Natural killer cell treated with Interleukin-12 subunit alpha and Interleukin-12 subunit beta and Interleukin-15 and Interleukin-18, amount 100 ng/mL, for 72 hours (primary cell): ENCODE measurements at regions not wholly inside any gene's neighbourhood (a gene's known extent, or its start where the extent isn't known, plus 50 kb on each side); places are given as distances from the start of the nearest gene placed in this dataset.
"Not testable (repeated sequence)": the region's sequence is repeated elsewhere in the genome, so short reads cannot be mapped to it uniquely, and the experiment has no call there.

Experiments
- ATAC-seq, 2 donors: fragments of 150-1000 bp; cut with Tn5 transposase in 1 of 2; sonication (Bioruptor Pico), chemical (Tn5 transposase) in 1 of 2; 2 replicates each; pipeline ENCODE4 v1.10.0; 2021
- DNase-seq: peaks from one replicate; pipeline ENCODE4 v3.0.0; 2022; ENCODE audit warnings: low spot score
- H3K27ac Mint-ChIP-seq, 2 donors: 1 replicate in 1 of 2; 2 replicates in 1 of 2; pipeline ENCODE4 v1.8.0; 2022; ENCODE audit warnings: mixed read lengths in 2 of 2, mild to moderate bottlenecking in 1 of 2, moderate library complexity in 1 of 2
- H3K27me3 Mint-ChIP-seq, 2 donors: 1 replicate in 1 of 2; 2 replicates in 1 of 2; pipeline ENCODE4 v1.8.0; 2022; ENCODE audit warnings: mixed read lengths in 2 of 2
- H3K36me3 Mint-ChIP-seq: one replicate; pipeline ENCODE4 v1.8.0; 2022; ENCODE audit warnings: mixed read lengths
- H3K4me1 Mint-ChIP-seq, 2 donors: 1 replicate in 1 of 2; 2 replicates in 1 of 2; pipeline ENCODE4 v1.8.0; 2022; ENCODE audit warnings: low read depth in 2 of 2, mixed read lengths in 2 of 2, mild to moderate bottlenecking in 1 of 2
- H3K4me3 Mint-ChIP-seq: one replicate; pipeline ENCODE4 v1.8.0; 2022; ENCODE audit warnings: mixed read lengths
- H3K9me3 Mint-ChIP-seq: 2 replicates; pipeline ENCODE4 v1.8.0; 2022; ENCODE audit warnings: mixed read lengths

DNA sequence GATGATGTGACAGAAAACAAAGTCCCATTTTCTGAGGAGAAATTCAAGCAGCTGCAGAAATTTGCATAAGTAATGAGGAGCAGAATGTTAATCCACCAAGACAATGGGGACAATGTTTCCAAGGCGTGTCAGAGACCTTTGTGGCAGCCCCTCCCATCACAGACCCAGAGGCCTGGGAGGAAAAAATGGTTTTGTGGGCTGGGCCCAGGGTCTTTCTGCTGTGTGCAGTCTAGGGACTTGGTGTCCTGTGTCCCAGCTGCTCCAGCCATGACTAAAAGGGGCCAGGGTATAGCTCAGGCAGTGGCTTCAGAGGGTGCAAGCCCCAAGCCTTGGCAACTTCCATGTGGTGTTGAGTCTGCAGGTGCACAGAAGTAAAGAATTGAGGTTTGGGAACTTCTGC lies 84.6 kb upstream of the THUMPD2 start:
- not testable (repeated sequence) for H3K4me1 Mint-ChIP-seq, H3K36me3 Mint-ChIP-seq, H3K27ac Mint-ChIP-seq, ATAC-seq, DNase-seq, H3K4me3 Mint-ChIP-seq, H3K9me3 Mint-ChIP-seq, H3K27me3 Mint-ChIP-seq

DNA sequence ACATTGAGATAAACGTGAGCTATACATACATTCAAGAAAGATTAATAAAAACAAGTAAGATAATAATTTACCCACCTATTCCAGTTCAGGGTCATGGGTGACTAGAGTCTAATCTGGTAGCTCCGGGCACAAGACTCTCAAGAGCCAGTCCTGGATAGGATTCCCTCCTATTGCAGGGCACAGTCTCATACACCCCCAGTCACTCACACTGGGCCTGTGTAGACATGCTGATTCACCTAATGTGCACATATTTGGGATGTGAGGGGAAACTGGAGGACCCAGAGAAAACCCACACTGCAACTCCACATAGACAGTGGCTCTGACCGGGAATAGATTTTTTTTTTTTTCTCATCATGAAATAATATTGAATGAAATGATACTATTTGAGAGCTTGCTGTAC lies 81.5 kb upstream of the THUMPD2 start:
- H3K36me3 Mint-ChIP-seq: no peaks in the 10 kb centered on the region
- DNase-seq (no peak), ATAC-seq (no peak)
- peaks cover 9 to 12% of the 10 kb centered on the region in 2 donors for H3K27me3 Mint-ChIP-seq
- no peak overlapping the region for H3K27ac Mint-ChIP-seq
- no peak overlapping the region for H3K4me3 Mint-ChIP-seq
- no peaks in the 10 kb centered on the region for H3K9me3 Mint-ChIP-seq
- no peaks in the 10 kb centered on the region for H3K4me1 Mint-ChIP-seq

DNA sequence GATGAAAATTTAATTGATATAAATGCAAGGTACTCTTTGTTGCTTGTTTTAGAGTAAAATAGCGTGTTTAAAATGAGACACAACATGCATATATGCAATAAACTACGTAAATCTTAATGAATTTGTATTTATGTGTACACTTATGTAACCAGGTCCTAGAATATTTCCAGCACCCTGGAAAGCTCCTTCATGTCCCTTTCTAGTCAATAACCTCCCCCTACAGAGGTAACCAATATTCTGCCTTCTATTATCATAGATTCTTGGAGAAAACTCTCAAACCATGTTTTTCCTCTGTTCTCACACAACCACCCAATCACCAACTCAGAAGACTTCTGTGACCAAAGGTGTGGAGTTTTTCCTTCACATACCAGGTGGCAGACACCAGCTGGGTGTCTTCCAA lies 79.6 kb upstream of the THUMPD2 start:
- no peaks in the 10 kb centered on the region for H3K9me3 Mint-ChIP-seq
- H3K36me3 Mint-ChIP-seq: no peaks in the 10 kb centered on the region

DNA sequence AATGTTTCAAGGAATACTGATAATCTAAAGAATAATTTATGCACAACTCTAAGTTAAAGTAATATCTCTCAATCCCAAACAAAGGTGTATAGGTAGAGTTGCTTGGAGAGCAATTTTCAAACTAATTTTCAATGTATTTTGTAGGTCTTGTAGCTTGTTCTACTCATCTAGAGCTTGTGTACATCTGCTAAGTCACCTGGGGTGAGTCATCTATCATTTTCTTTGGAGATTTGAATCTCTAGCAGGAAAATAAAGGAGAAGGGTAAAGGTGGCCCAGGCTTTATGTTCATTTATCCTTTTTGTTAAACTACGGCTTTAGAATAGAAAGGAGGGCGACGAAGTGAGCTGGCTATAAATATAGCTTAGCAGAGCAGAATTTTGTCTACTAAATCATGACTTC lies 76.8 kb upstream of the THUMPD2 start:
- H3K36me3 Mint-ChIP-seq: no peaks in the 10 kb centered on the region
- H3K4me1 Mint-ChIP-seq: peaks cover 6 to 9% of the 10 kb centered on the region in 2 donors
- ATAC-seq (no peak), DNase-seq (no peak)
- H3K9me3 Mint-ChIP-seq: no peaks in the 10 kb centered on the region
- H3K27me3 Mint-ChIP-seq: peaks cover 9 to 18% of the 10 kb centered on the region in 2 donors
- no peak overlapping the region for H3K27ac Mint-ChIP-seq
- H3K4me3 Mint-ChIP-seq: no peak overlapping the region

More for the DNA sequence above, 79.6 kb upstream of the THUMPD2 start:
- Mint-ChIP-seq H3K4me1 (no peaks in the 10 kb centered on the region), H3K27ac (no peak overlapping the region), H3K27me3 (peaks cover 9 to 18% of the 10 kb centered on the region in 2 donors), H3K4me3 (no peak overlapping the region)
- ATAC-seq: no peak
- DNase-seq: no peak

DNA sequence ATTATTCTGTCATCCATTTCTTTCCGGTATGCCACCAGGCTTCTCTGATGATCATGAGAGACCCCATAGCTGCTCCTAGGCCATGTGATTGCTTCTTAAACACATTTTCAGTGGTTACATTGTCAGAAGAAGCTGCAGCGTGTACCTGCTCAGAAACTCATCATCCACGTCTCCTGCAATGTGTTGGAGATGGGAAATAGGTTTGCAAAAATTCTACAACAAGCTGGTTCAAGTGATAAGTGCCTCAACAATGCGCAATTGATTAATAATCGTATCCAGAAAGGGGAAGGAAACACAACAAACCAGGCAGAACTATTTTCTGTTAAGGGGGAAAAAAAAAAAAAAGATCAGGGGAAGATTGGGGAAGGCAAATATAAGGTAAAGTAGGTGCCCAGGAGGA lies 75.7 kb upstream of the THUMPD2 start:
- no peak for ATAC-seq
- no peak overlapping the region for H3K4me3 Mint-ChIP-seq
- no peaks in the 10 kb centered on the region for H3K9me3 Mint-ChIP-seq
- no peak for DNase-seq
- peaks cover 9 to 18% of the 10 kb centered on the region in 2 donors for H3K27me3 Mint-ChIP-seq
- H3K27ac Mint-ChIP-seq: no peak overlapping the region
- H3K36me3 Mint-ChIP-seq: no peaks in the 10 kb centered on the region
- peaks cover 6 to 9% of the 10 kb centered on the region in 2 donors for H3K4me1 Mint-ChIP-seq

DNA sequence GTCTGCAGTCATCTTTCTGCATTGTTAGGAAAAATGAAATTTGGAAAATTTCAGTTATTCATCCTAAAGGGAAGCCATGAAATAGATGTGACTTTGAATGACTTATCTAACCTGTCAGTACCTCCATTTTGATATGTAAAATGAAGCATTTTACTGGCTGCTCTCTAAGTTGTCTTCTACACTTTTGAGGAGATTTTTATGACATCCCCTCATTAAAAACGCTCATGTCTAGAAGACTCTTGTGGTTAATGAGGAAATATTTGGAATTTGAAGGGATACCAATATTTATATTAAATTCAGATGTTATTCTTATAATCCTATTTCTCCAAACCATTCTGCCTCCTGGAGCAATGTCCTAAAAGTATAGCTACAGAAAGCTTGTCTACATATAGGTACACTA lies 73.8 kb upstream of the THUMPD2 start:
- ATAC-seq (no peak), DNase-seq (no peak)
- H3K4me1 Mint-ChIP-seq: peaks cover 6 to 9% of the 10 kb centered on the region in 2 donors
- no peaks in the 10 kb centered on the region for H3K9me3 Mint-ChIP-seq
- H3K4me3 Mint-ChIP-seq: no peak overlapping the region
- no peaks in the 10 kb centered on the region for H3K36me3 Mint-ChIP-seq
- peaks cover 5 to 18% of the 10 kb centered on the region in 2 donors for H3K27me3 Mint-ChIP-seq
- no peak overlapping the region for H3K27ac Mint-ChIP-seq

DNA sequence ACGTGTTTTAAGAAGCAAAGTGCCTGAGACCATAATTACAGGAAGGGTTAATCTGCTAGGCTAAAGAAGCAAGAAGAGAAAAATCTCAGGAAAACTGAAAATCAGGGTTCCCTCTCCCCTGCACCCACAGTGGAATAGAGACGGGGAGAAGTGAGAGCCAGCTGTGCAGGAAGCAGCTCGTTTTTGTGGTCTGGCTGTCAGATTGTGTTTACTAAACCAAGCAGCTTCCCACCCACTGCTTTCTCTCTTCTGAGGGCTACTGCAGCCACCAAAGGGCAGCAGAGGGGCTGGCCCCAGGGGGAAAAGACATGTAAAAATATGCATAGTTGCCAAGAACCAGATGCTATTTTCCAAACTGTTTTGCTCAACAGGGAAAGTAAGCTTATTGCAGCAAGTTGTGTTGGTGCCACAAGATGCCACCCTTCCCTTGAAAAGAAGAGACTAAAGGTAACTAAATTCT lies 72.6 kb upstream of the THUMPD2 start:
- Mint-ChIP-seq H3K27me3 (peaks cover 5 to 15% of the 10 kb centered on the region in 2 donors), H3K4me3 (no peak overlapping the region), H3K27ac (no peak overlapping the region), H3K36me3 (no peaks in the 10 kb centered on the region), H3K9me3 (no peaks in the 10 kb centered on the region), H3K4me1 (peaks cover 6 to 9% of the 10 kb centered on the region in 2 donors)
- no peak for ATAC-seq
- no peak for DNase-seq

DNA sequence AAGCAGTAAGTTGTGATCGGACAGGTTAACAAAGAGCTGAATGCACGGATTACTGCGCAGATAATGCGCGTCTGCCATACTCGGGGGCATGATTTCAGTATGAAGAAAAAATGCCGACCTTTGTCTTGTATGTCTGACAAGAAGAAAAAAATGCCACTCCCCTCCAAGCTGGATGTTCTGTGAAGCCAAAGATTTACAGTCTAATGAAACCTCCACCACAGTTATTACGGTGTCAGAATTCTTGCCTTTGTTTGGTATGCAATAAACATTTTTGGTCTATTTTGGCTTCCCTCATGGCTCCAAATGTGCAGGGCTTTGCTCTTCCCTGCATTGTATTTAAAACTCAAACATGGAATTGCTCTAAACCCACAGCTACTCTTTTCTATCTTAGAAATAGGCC lies 72.2 kb upstream of the THUMPD2 start:
- H3K9me3 Mint-ChIP-seq: no peaks in the 10 kb centered on the region
- H3K4me1 Mint-ChIP-seq: peaks cover 6 to 9% of the 10 kb centered on the region in 2 donors
- no peak overlapping the region for H3K4me3 Mint-ChIP-seq
- H3K27ac Mint-ChIP-seq: no peak overlapping the region
- DNase-seq (no peak), ATAC-seq (no peak)
- peaks cover 5 to 11% of the 10 kb centered on the region in 2 donors for H3K27me3 Mint-ChIP-seq
- H3K36me3 Mint-ChIP-seq: no peaks in the 10 kb centered on the region

DNA sequence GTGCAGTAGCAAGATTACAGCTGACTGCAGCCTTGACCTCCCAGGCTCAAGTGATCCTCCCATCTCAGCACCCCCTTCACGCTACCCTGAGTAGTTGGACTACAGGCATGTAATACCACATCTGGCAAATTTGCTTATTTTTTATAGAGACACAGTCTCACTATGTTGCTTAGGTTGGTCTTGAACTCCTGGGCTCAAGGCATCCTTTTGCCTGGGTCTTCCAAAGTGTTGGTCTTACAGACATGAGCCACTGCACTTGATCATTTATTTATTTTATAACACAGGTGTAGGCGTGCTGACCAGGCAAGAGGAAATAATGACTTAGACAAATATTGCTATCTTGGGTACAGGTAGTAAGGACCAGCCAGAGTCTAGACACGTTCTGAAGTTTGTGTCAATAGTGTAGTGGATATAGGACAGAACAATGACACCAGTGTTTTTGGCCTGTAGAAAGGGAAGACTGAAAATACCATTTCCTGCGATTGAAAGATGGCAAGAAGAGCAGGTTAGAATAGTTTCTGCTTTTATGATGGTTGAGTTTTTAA lies 71.0 kb upstream of the THUMPD2 start:
- H3K27ac Mint-ChIP-seq: no peak overlapping the region
- no peaks in the 10 kb centered on the region for H3K36me3 Mint-ChIP-seq
- peaks cover 0 to 6% of the 10 kb centered on the region in 2 donors for H3K27me3 Mint-ChIP-seq
- DNase-seq (no peak), ATAC-seq (no peak)
- no peaks in the 10 kb centered on the region for H3K9me3 Mint-ChIP-seq
- H3K4me1 Mint-ChIP-seq: peaks cover 6 to 9% of the 10 kb centered on the region in 2 donors
- no peak overlapping the region for H3K4me3 Mint-ChIP-seq

DNA sequence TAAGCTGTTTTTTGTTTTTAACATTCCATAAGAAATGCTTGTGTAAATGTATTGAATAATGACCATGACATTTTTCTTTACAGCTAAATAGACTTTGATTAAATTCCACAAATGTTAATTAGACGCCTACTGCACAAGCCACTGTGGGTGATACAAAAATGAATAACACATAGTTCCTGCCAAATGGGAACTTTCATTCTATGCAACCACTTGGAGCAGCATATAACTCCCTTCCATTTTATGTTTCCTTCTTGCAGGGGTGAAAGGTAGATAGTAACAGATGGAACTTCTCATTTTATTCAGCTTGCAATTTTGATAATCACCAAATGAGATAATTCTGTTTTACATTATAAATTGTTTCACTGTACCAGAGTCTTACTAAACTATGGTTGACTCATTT lies 70.0 kb upstream of the THUMPD2 start:
- no peak overlapping the region for H3K27ac Mint-ChIP-seq
- H3K27me3 Mint-ChIP-seq: no peaks in the 10 kb centered on the region
- DNase-seq (no peak), ATAC-seq (no peak)
- H3K36me3 Mint-ChIP-seq: no peaks in the 10 kb centered on the region
- no peaks in the 10 kb centered on the region for H3K9me3 Mint-ChIP-seq
- H3K4me1 Mint-ChIP-seq: peaks cover 6 to 9% of the 10 kb centered on the region in 2 donors
- no peak overlapping the region for H3K4me3 Mint-ChIP-seq

DNA sequence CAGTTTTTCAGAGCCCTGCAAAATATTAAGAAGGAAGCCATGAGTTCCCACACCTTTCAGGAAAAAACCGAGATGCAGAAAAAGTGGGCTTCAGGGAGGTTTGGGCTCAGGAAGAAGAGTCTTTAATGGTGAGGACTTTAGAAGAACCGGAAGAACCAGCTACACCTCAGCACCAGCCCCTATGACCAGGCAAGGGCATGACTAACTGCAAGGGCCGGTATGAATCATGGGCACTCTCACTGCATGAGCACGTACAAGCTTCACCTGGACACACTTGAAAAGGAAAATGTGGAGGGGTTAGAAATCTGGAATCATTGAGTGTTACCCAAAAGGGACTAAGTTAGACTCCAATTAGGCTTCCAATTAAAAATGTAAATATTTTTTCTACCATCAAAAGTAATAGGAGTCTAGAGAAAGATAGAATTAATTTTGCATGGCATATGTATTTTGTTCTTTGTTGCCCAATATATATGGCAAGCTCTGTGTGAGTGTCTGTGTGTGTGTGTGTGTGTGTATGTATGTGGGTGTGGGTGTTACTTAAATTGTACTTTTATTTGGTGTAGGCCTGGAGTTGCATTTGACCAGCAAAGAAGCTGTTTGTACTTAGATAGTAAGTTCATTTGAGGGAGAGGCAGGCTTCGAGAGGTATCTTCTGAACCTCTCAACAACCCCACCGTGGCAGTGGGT lies 66.5 kb upstream of the THUMPD2 start:
- Mint-ChIP-seq H3K27me3 (peaks cover 0 to 6% of the 10 kb centered on the region in 2 donors), H3K9me3 (no peaks in the 10 kb centered on the region), H3K27ac (no peak overlapping the region), H3K4me1 (no peaks in the 10 kb centered on the region), H3K4me3 (no peak overlapping the region), H3K36me3 (no peaks in the 10 kb centered on the region)
- DNase-seq (no peak), ATAC-seq (no peak)

DNA sequence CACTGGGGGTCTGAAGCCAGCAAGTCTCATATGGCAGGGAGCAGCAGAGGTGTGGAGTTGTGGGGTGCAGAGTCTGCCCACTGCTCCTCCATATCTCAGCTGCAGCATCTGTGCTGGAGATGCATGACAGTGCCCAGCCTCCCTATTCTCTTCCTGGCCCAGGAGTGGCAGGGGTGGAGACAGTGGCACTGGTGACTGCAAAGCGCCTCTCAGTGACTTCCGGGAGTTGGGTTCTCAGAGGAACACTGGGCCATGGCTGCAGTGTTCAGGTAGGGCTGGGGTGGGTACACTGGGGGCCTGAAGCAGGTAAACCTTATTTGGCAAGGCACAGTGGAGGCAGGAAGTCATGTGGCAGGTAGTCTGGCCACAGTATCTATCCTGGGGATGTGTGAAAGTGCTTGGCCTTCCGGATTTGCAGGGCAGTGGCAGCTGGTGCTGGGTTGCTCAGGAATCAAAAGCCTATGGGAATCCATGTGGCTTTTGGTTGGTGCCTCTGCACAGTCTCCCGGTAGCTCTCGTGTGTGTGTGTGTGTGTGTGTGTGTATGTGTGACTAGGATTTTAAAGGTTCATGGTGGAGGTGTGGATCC lies 60.3 kb upstream of the THUMPD2 start:
- H3K4me1 Mint-ChIP-seq: no peaks in the 10 kb centered on the region
- no peak overlapping the region for H3K27ac Mint-ChIP-seq
- no peak for DNase-seq
- no peaks in the 10 kb centered on the region for H3K9me3 Mint-ChIP-seq
- peaks cover 0 to 21% of the 10 kb centered on the region in 2 donors for H3K27me3 Mint-ChIP-seq
- H3K4me3 Mint-ChIP-seq: no peak overlapping the region
- H3K36me3 Mint-ChIP-seq: no peaks in the 10 kb centered on the region
- peak; percentile 36 to 52 for ATAC-seq

DNA sequence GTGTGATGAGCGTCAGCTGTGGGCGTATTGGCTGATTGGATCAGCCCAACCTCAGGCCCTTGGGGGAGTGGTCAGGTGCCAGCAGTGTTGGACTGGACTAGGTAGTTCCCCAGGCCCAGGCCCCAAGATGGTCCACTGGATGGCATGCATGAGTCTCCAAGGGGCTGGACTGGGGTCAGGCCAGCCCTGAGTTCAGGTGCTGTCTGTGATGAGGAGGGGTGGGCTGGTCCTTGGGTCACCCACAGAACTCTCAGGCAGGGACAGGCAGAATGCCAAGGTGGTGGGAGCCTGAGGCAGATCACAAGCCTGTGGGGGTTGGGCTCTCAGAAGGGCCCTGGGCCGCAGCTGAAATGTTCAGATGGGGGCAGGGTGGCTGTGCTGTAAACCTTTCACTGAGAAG lies 59.5 kb upstream of the THUMPD2 start:
- DNase-seq (no peak), ATAC-seq (peak; percentile 32 to 33)
- no peak overlapping the region for H3K4me3 Mint-ChIP-seq
- no peaks in the 10 kb centered on the region for H3K4me1 Mint-ChIP-seq
- H3K9me3 Mint-ChIP-seq: no peaks in the 10 kb centered on the region
- no peaks in the 10 kb centered on the region for H3K36me3 Mint-ChIP-seq
- H3K27me3 Mint-ChIP-seq: peaks cover 0 to 21% of the 10 kb centered on the region in 2 donors
- H3K27ac Mint-ChIP-seq: no peak overlapping the region

DNA sequence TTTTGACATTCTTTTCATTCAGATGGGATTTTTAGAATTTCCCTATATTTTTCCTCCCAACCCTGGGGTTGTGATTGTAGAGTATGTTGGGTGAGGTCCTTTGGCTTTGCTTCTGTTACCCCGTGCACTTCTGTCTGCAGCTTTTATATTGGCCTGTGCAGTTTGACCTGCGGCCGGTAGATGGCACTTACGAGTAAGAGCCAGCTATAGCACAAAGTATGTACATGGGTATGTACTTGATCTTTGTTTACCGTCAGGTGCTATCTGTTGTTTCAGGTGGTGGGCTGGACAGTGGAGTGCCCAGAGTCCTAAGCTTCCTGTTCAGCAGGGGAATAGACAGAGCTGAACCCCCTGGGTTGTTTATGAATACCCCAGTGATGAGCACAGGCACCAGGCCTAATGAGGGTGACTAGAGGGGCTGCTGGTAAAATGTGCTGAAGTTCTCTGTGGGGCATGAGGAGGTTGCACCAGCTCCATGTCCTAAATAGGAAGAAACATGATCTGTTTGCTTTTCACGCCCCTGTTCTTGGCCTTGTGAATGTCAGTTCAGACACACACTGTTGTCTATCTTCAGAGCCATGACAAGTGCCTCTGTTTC lies 58.9 kb upstream of the THUMPD2 start:
- ATAC-seq: peak in 1 of 2 donors; percentile 11
- Mint-ChIP-seq H3K27ac (no peak overlapping the region), H3K27me3 (peaks cover 0 to 21% of the 10 kb centered on the region in 2 donors), H3K36me3 (no peaks in the 10 kb centered on the region), H3K4me1 (no peaks in the 10 kb centered on the region), H3K9me3 (no peaks in the 10 kb centered on the region), H3K4me3 (no peak overlapping the region)
- no peak for DNase-seq
